RWPE2 (cell line): ENCODE measurements at regions not wholly inside any gene's neighbourhood (a gene's known extent, or its start where the extent isn't known, plus 50 kb on each side); places are given as distances from the start of the nearest gene placed in this dataset.

Experiments used
- ATAC-seq: fragments of 200-7000 bp; cut with Tn5 transposase; 3 replicates; pipeline ENCODE4 v1.9.1; 2021; ENCODE audit warnings: low read depth
- DNase-seq: peaks from one replicate; pipeline ENCODE4 v3.0.0-alpha.2; 2020; ENCODE audit warnings: low spot score
- H3K27ac ChIP-seq: fragments of 450-650 bp; 2 replicates; pipeline ENCODE4 v1.5.1; 2017; ENCODE audit warnings: mild to moderate bottlenecking; ENCODE audit not compliant: poor library complexity, severe bottlenecking
- H3K27me3 ChIP-seq: fragments of 250-450 bp; sonication (Bioruptor Pico); 2 replicates; pipeline ENCODE4 v1.5.1; 2021; ENCODE audit warnings: mild to moderate bottlenecking, moderate library complexity; ENCODE audit not compliant: insufficient read depth, poor library complexity, severe bottlenecking
- H3K36me3 ChIP-seq: fragments of 250-450 bp; sonication (Bioruptor Pico); 2 replicates; pipeline ENCODE4 v1.5.1; 2020; ENCODE audit warnings: low read depth, mild to moderate bottlenecking, moderate library complexity
- H3K4me1 ChIP-seq: fragments of 250-450 bp; sonication (Bioruptor Pico); 2 replicates; pipeline ENCODE4 v1.5.1; 2021; ENCODE audit warnings: mild to moderate bottlenecking, moderate library complexity; ENCODE audit not compliant: insufficient read depth, poor library complexity, severe bottlenecking
- H3K4me3 ChIP-seq: fragments of 250-450 bp; sonication (Bioruptor Pico); 2 replicates; pipeline ENCODE4 v1.5.1; 2021; ENCODE audit warnings: mild to moderate bottlenecking, moderate library complexity; ENCODE audit not compliant: severe bottlenecking
- H3K9me3 ChIP-seq: fragments of 250-450 bp; sonication (Bioruptor Pico); 2 replicates; pipeline ENCODE4 v1.5.1; 2021; ENCODE audit warnings: mild to moderate bottlenecking, moderate library complexity; ENCODE audit not compliant: severe bottlenecking
- CTCF ChIP-seq: fragments of 450-650 bp; IDR thresholded peaks from one replicate; pipeline ENCODE4 v1.5.1; 2017; ENCODE audit warnings: mild to moderate bottlenecking, moderate library complexity; ENCODE audit not compliant: poor library complexity, severe bottlenecking

DNA sequence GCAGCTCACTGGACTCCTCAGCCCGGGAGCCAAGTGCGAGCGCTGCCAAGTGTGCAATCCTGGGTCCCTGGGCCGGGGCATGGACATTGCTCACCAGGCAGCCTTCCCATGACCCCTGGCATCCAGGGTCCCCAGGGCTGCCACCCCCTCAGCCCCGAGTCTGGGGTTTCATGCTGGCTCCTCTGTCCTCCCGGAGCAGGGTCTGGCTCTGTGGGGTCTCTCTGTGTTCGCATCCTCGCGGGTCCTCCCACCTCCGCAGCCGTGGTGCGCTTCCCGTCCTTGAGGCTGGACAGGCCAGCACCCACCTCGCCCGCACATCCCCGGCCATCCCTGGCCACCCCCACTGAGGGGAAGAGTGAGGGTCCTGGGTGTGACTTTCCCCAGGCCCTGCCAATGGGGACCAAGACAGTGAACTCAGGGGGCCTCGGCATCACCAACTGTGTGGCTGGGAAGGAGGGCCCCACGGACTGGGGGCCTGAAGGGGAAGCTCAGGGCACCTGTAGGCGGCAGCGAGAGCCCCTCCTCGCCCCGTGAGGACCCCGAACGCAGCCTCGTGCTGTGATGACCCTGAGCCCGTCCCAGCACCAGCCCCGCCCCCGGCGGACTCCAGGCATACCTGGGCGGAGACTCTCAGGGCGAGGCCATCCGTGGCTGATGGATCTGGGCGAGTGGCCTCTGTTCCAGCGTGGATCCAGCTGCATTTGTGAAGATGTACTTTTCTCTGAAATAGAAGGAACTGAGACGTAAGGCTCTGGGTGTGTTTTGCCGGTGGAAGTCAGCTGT is 50.3 kb upstream of the CFAP46 start:
- ATAC-seq (no peak), DNase-seq (no peak)
- no peaks in the 10 kb centered on the region for H3K36me3 ChIP-seq
- no peak overlapping the region for H3K27ac ChIP-seq
- H3K4me3 ChIP-seq, result no peak overlapping the region
- H3K4me1 ChIP-seq, result no peaks in the 10 kb centered on the region
- no peak for TF ChIP-seq CTCF
- no peaks in the 10 kb centered on the region for H3K9me3 ChIP-seq
- peaks cover 4% of the 10 kb centered on the region for H3K27me3 ChIP-seq
